GM19238 (cell line): ENCODE measurements at regions not wholly inside any gene's neighbourhood (a gene's known extent, or its start where the extent isn't known, plus 50 kb on each side); places are given as distances from the start of the nearest gene placed in this dataset.
"Not testable (repeated sequence)": the region's sequence is repeated elsewhere in the genome, so short reads cannot be mapped to it uniquely, and the experiment has no call there.

ENCODE experiments used
- DNase-seq: peaks from one replicate; pipeline ENCODE4 v3.0.0; 2011; ENCODE audit warnings: low spot score; ENCODE audit not compliant: insufficient read length

DNA sequence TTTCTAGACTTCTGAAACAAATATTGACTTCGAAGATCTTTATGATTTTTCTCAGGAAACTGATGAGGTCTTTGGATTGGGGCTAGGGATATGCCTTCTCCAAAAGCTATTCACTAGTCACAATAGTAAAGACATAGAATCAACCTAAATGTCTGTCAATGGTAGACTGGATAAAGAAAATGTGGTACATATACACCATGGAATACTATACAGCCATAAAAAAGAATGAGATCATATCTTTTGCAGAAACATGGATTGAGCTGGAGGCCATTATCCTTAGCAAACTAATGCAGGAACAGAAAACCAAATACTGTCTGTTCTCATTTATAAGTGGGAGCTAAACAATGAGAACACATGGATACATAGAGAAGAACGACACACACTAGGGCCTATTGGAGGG lies 308.5 kb upstream of the HNRNPA3 start:
- not testable (repeated sequence) for DNase-seq

DNA sequence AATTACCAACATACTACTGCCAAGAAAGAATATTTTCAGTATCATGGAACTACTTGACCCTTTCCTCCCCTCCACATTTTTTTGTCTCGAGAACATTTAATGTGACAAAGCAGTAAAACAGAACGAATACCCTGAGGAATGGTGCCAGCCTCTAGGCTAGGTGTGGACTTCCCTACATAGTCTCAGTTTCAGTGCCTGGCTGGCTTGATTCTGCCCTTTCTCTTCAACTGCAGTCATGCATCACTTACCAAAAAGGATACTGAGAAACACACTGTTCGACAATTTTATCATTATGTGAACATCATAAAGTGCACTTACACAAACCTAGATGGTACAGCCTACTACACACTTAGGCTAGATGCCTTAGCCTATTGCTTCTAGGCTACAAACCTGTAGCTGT lies 305.3 kb upstream of the HNRNPA3 start:
- no peak for DNase-seq

DNA sequence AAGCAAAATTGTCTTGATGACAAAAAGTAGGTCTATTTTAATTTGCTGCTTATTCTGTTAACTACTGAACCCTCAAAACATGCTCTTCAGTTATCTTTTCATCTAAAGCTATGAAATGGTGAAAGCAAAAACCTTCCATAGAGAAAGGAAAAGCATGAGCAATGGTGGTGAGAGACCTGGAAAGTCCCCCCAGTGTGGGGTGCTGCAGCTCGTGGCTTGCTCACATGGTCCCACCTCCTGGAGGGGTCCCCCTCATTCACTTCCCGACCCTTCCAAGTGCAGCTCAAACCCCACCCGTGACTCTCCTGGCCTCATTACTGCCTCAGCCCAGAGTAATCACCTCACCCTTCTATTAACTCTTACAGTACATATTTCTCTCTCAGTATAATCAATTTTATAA lies 301.8 kb upstream of the HNRNPA3 start:
- DNase-seq: no peak

DNA sequence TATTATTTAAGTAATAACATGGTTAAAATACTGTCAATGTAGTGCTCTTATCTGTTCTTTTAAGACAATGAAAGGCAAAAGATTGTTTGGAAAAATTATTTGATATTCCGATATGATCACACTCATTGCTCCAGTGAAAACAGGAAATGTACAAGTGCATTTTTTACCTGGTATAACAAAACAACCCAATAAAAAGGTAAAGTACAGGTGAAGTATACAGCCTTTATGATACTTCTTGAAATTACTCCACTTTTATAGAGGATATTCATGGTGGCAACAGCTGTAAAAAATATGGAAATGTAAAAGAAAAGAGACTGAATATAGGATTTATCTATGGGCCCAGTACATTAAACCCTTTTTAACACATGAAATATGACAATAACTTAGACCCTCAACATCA lies 298.6 kb upstream of the HNRNPA3 start:
- no peak for DNase-seq

DNA sequence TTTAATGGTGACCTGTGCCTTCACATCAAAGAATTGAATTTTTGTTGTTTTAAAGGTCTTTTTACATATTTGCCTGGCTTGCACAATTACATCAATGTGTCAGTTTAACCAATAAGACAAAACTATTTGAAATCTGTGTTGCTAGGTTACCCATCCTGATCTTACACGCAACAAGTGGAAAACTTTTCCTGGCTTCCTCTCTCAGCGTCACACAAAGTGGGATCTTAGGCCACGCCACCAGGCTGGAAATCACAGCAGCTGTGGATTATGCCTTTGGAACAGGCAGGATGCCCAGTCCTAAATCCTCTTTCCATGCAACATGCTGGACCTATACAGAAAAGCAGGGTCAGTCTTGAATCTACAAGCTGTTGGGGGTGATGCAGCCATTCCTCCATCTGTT lies 298.2 kb upstream of the HNRNPA3 start:
- no peak for DNase-seq

DNA sequence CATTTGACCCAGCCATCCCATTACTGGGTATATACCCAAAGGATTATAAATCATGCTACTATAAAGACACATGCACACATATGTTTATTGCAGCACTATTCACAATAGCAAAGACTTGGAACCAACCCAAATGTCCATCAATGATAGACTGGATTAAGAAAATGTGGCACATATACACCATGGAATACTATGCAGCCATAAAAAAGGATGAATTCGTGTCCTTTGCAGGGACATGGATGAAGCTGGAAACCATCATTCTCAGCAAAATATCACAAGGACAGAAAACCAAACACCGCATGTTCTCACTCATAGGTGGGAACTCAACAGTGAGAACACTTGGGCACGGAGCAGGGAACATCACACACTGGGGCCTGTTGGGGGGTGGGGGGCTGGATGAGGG lies 290.0 kb upstream of the HNRNPA3 start:
- DNase-seq: not testable (repeated sequence)

DNA sequence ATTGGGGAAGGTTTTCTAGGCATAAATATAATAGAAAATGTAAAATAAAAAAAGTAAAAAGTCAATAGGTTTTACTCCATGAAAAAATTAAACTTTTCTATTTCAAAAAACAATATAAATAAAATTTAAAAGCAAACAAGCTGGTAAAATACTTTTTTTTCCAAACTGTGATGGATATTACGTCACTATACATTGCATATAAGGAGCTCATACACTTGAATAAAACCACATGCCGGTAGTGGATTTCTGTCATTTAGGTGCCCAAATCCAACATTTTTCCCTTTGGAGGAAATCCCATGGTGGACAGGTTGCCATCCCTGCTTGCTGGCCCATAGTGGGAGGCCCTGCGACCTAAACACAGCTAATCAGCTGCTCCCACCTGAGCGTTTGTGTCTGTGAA lies 289.4 kb upstream of the HNRNPA3 start:
- no peak for DNase-seq

DNA sequence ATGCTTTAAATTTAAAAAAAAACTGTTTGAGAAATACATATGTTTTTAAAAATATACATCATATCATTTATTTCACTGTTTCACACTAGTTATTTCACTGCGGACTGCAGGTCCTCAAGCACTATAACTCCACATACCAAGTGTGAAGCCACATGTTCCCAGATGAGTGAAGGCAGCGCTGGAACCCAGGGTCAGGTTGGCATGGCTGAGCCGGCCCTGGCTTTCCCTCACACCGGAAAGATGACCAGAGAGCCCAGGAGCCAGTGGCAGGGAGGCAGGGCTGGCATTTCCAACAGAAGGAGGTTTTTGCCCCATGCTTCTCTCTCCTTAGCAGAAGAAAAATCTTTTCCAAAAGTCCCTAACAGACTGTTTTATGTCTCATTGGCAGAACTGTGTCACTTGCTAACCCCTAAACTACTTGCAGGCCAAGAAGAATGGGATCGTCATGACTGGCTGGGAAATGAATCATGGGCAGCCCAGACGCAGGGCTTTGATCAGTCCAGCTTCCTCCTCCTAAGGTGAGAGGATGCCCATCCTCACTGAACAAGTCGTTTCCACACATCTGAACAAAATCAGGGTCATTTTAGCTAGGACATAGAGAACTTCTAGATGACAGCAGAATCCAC lies 287.6 kb upstream of the HNRNPA3 start:
- DNase-seq: no peak

DNA sequence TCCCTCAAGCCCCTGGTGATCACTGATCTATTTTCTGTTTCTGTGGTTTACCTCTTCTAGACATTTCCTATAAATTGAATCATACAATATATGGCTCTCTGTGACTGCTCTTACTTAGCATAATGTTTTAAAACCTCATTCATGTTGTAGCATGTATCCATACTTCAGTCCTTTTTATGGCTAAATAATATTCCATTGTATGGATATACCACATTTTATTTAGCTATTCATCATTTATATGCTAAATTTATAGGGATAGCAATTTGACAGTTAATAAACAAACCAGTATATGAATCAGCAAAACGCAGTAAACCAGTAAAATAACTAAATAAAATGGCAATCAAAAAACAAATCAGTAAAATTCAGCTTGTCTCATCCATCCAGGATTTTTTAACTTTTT lies 286.1 kb upstream of the HNRNPA3 start:
- DNase-seq: no peak

DNA sequence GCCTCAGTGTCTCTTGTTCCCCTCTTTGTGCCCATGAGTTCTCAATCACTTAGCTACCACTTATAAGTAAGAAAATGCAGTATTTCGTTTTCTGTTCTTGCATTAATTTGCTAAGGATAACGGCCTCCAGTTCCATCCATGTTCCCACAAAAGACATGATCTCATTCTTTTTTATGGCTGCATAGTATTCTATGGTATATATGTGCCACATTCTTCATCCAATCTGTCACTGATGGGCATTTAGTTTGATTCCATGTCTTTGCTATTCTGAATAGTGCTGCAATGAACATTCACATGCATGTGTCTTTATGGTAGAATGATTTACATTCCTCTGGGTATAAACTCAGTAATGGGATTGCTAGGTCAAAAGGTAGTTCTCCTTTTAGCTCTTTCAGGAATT lies 283.2 kb upstream of the HNRNPA3 start:
- DNase-seq: not testable (repeated sequence)

DNA sequence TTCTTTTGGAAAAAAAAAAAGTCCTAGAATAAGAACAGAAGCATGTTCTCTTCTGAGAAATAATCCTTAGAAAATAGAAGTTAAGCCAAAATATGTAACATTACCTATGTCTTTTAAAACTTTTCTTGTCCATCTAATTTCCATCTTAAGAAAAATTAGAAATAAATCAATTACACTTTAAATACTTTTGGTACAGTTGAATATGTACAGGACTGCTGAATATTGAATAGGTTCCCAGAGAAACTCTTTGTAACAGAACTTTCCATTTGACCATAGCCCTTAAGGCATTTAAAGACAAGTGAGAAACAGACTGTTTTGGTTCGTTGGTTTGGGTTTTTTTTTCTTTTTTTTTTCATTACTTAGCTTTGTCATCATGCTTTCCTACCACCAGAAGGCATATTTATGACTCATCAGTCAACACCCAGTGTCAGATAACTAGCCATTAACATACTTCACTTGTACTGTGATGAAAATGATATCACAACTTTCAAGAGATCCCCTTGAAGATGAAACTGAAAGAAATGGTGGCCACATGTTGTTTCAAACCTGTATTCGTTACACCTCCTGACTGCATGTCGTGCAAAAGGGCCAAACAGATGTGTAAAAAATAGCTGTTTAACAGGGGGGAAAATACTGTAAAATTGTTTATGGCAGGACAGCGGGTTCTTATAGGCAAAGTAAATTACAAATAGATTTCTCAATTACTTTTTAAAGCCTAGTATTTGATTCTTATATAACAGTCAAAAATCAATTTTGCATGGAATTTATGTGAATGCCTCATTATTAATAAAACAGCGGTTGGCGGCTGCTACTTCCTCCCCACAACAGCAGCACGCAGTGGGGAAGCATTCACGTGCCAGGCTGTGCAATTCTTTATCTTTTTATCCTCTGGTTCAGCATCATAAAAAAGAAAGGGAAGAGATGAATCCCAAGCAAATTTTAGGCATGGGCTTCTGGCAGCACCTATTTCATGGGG lies 280.7 kb upstream of the HNRNPA3 start:
- DNase-seq: peak; percentile 42

DNA sequence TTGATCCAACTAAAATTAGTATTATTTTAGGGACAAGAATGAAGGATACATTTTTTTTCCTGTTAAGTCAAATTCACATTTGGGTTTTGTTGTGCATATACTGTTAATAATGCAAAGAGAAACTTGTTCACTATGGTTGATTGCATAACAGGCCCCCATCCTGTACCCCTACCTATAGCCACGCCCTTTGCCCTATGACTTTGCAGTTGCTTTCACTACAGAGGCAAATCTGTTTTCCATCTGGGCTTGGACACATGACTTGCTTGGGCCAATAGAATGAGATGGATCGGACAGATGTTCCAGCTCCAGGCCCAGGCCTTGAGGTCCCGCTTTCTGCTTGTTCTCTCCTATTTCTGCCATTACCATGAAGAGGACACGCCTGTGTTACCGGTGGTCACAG lies 278.5 kb upstream of the HNRNPA3 start:
- DNase-seq: no peak

DNA sequence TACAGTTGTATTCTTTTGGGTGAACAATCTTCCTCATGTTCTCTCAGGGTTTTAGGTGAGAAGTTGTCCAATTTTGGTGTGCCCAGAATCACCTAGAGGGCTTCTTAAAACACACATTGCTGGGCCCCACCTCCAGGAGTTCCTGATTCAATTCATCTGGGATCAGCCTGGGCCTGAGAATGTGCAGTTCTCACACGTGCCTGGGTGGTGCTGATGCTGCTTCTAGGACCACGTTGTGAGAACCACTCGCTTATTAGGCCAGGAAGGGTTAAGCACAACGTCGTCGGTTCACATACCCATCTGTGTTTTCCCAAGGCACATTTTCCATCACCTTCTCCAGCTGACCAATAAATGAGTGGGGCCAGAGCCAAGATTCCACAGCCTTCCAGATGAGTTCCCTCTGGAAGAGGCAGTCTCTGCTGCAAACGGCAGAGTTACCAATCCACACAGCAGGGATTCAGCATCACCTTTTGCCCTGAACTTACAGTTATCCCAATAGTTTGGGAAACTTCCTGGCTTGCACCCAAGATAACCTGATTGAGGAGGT lies 277.7 kb upstream of the HNRNPA3 start:
- no peak for DNase-seq

DNA sequence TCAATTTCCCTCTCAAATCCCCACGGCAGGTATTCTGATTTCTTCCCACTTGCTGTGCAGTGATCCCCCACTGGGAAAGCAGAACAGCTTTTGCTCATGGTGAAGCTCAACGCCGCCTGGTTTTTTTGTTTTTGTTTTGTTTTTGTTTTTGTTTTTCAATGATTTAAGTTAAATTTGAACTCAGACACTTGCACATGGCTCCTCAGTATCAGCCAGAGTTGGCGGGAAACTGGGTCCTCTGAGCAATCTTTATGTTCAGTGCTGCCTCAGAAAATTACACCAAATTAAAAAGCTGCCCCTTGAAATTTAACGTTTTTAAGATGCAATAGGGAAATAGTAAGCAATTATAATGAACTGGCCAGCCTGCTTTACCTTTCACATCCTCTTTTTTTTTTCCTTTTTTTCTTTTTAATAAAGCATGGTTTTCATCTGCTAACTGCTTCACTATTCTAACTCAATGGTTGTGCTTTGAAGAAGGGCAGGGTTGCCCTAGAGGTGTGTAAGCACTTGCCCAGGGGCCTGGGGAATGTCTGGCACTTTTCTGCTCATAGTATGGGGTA lies 277.0 kb upstream of the HNRNPA3 start:
- no peak for DNase-seq

DNA sequence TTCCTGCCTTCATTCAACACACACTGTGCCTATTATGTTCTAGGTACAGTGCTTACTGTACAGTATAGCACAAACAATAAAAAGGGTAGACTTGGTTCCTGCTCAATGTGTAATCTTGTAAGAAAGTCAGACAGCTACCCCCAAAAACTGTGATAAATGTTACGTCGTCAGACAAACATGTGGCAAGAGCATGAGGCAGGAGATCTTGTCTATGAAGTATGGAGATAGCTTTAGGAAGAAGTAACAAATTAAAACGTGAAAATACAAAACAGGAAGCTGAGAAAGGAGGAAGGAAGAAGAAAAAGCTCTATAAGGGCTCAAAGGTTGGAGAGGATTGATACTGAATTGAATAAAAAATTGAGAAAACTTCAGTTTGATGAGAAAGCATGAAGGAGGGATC lies 276.2 kb upstream of the HNRNPA3 start:
- DNase-seq: no peak

DNA sequence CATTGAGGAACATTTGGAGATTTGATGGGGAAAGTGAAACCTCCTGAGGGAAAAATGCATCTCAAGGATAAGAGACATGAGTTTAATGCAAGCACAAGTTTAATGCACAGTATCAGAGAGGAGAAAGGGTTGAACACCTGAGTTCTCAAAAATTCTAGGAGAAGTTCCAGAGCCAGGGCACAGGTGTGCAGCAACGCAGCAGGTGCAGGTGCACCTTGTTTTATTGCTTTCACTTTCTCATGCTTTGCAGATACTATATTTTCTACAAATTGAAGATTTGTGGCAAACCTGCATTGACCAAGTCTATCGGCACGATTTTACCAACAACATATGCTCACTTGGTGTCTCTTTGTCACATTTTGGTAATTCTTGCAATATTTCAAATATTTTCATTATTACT lies 267.6 kb upstream of the HNRNPA3 start:
- DNase-seq: no peak

DNA sequence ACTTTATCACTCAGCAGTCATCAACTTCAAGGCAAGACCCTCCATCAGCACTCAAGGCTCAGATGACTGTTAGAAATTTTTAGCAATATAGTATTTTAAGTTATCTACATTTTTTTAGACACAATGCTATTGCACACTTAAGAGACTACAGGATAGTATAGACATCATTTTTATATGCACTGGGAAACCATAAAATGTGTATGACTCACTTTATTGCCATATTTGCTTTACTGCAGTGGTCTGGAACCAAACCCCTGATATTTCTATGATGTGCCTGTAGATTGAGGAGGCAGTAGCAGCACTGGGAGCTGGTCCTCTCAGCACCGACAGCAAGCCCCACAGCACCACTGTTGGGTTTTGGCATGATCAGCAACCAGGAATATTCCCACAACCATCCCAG lies 264.8 kb upstream of the HNRNPA3 start:
- DNase-seq: no peak

DNA sequence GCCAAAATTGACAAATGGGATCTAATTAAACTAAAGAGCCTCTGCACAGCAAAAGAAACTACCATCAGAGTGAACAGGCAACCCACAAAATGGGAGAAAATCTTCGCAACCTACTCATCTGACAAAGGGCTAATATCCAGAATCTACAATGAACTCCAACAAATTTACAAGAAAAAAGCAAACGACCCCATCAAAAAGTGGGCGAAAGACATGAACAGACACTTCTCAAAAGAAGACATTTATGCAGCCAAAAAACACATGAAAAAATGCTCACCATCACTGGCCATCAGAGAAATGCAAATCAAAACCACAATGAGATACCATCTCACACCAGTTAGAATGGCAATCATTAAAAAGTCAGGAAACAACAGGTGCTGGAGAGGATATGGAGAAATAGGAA lies 261.4 kb upstream of the HNRNPA3 start:
- not testable (repeated sequence) for DNase-seq

DNA sequence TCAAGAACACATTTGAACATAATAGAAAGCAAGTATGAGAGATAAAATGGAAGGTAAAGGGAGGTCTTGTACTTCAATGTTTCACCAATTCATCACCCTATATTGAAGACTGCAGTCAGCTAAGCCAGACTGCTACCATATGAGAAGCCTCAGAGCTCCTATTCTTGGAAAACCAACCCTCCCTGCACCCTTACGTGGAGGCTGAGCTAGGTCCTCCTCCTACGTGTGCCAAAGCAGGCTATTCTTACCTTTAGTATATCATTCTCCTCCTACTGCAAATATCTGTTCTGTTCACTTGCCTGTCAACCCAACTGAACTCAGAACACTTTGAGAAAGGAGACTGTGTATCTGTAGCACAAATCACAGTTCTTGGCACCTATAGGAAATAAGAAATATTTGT lies 255.8 kb upstream of the HNRNPA3 start:
- no peak for DNase-seq

DNA sequence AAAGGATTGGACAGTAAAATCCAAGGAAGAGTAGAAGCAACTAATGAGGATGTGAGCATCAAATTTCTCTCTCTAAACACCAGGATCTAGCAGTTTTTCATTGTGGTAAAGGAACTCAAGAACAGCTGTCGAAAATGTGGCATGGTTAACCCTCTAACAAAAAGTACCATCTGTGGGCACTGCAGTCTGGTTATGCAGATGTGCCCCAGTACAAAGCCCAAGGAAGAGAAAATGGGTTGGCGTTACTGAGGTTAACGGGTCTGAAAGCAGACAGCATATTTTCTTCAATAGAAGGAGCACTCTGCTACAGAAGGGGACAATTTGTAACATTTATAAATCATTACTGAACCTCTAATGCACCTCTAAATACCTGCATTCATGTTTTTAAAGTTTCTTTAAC lies 253.0 kb upstream of the HNRNPA3 start:
- DNase-seq: no peak

DNA sequence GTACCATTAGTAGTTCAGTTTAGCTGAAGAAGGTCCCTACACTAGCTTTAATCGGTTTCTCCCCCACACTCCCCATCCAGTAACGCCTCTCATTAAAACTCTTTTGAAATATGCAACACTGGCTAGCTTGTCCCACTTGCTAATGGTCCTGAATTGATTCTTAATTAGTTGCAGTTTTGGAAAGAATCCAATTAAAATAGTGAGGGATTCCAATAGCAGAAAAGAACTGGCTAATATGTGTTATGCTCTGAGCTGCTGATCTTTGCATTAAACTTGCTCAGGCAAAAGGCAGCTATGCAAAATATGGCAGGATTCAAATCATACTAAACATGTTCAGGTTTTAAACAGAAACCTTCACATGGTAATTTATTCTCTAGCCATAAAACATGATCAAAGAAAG lies 252.5 kb upstream of the HNRNPA3 start:
- DNase-seq: no peak
